T-cell (primary cell): ENCODE measurements at regions not wholly inside any gene's neighbourhood (a gene's known extent, or its start where the extent isn't known, plus 50 kb on each side); places are given as distances from the start of the nearest gene placed in this dataset.

Experiments used
- ATAC-seq, 4 experiments: fragments of 200-7000 bp in 3 of 4; fragments of 150-1000 bp in 1 of 4; cut with Tn5 transposase; replicated peaks in 1 of 4; 1 replicate in 3 of 4; 2 replicates in 1 of 4; pipeline ENCODE4 v1.10.0; 2021; ENCODE audit warnings: moderate library complexity in 3 of 4, mild to moderate bottlenecking in 2 of 4, moderate number of reproducible peaks in 1 of 4
- CTCF ChIA-PET, 2 donors: fragments of 300-600 bp; sonication (Branson Sonifier 250); formaldehyde crosslinking; loops; one replicate each; lab custom pipeline; 2022; ENCODE audit warnings: antibody characterized with exemption in 2 of 2; lab: Charles Lee
- POLR2A ChIA-PET, 2 donors: fragments of 300-600 bp; sonication (Branson Sonifier 250); formaldehyde crosslinking; loops; one replicate each; lab custom pipeline; 2022; ENCODE audit warnings: antibody characterized with exemption in 2 of 2; lab: Charles Lee
- DNase-seq, 35 experiments: peaks; one replicate each; pipeline versions ENCODE4 v3.0.0 to v3.0.0-alpha.2; 2013 to 2023
- H3K27ac ChIP-seq: one replicate; pipeline ENCODE4 v1.5.1; 2013; ENCODE audit warnings: low read length
- H3K27me3 ChIP-seq, 2 experiments: replicated peaks in 1 of 2; 1 replicate in 1 of 2; 2 replicates in 1 of 2; pipeline versions ENCODE4 v1.6.1 to v1.7.0; 2013; ENCODE audit warnings: low read length in 1 of 2, mixed read lengths in 1 of 2; ENCODE audit not compliant: control insufficient read depth in 2 of 2, insufficient read depth in 2 of 2; ENCODE audit errors: extremely low read depth in 1 of 2
- H3K36me3 ChIP-seq, 2 donors: 1 replicate in 1 of 2; 2 replicates in 1 of 2; pipeline versions ENCODE4 v1.6.1 to v1.7.0; 2013; ENCODE audit warnings: low read length in 1 of 2; ENCODE audit not compliant: control insufficient read depth in 2 of 2, insufficient read depth in 1 of 2; ENCODE audit errors: extremely low read depth in 1 of 2
- H3K4me1 ChIP-seq, 2 experiments: 1 replicate in 1 of 2; 2 replicates in 1 of 2; pipeline versions ENCODE4 v1.6.1 to v1.7.0; 2013; ENCODE audit warnings: low read length in 2 of 2, mixed read lengths in 1 of 2; ENCODE audit not compliant: insufficient read depth in 2 of 2, control insufficient read depth in 1 of 2; ENCODE audit errors: extremely low read depth in 1 of 2
- H3K4me3 ChIP-seq, 2 donors: 1 replicate in 1 of 2; 2 replicates in 1 of 2; pipeline versions ENCODE4 v1.5.1 to v1.7.0; 2013; ENCODE audit warnings: mild to moderate bottlenecking in 2 of 2, low read length in 1 of 2, moderate library complexity in 1 of 2; ENCODE audit not compliant: control insufficient read depth in 1 of 2; ENCODE audit errors: extremely low read depth in 1 of 2
- H3K9me3 ChIP-seq: 2 replicates; pipeline ENCODE4 v1.7.0; 2013
- H3K27ac Mint-ChIP-seq, 2 donors: one replicate each; pipeline ENCODE4 v1.8.0; 2020 to 2021; ENCODE audit warnings: mild to moderate bottlenecking in 2 of 2, mixed read lengths in 2 of 2
- H3K27me3 Mint-ChIP-seq, 2 donors: one replicate each; pipeline ENCODE4 v1.8.0; 2021 to 2022; ENCODE audit warnings: mixed read lengths in 2 of 2
- H3K36me3 Mint-ChIP-seq: one replicate; pipeline ENCODE4 v1.8.0; 2021; ENCODE audit warnings: mixed read lengths
- H3K4me1 Mint-ChIP-seq, 3 donors: one replicate each; pipeline ENCODE4 v1.8.0; 2020 to 2022; ENCODE audit warnings: mixed read lengths in 3 of 3, mild to moderate bottlenecking in 1 of 3
- H3K4me3 Mint-ChIP-seq, 3 donors: one replicate each; pipeline ENCODE4 v1.8.0; 2020 to 2022; ENCODE audit warnings: mild to moderate bottlenecking in 3 of 3, mixed read lengths in 3 of 3, moderate library complexity in 3 of 3
- H3K9me3 Mint-ChIP-seq, 3 donors: one replicate each; pipeline ENCODE4 v1.8.0; 2020 to 2022; ENCODE audit warnings: mixed read lengths in 3 of 3
- WGBS: methylation state at CpG from one replicate; pipeline ENCODE4 v1.1.5; 2013; ENCODE audit warnings: missing lambda C conversion rate; ENCODE audit not compliant: insufficient coverage; 5-methylcytosine and 5-hydroxymethylcytosine counted together

- POLR2A ChIA-PET: no interaction called here
- 80% methylated on average over 3 of the region's 3 CpGs for WGBS
- no peak overlapping the region for H3K27ac Mint-ChIP-seq
- Histone ChIP-seq H3K4me1 (no peaks in the 10 kb centered on the region), H3K27ac (no peak overlapping the region), H3K9me3 (no peaks in the 10 kb centered on the region), H3K4me3 (no peak overlapping the region), H3K36me3 (no peaks in the 10 kb centered on the region), H3K27me3 (peaks cover 0 to 6% of the 10 kb centered on the region in 2 experiments)
- CTCF ChIA-PET: interaction anchor here in 1 of 2 donors (0.7 kb wide), 1 partner anchor 656 kb away, joined by 3 read pairs; no protein-coding TSS in a partner anchor
- H3K27me3 Mint-ChIP-seq: peaks cover 14 to 18% of the 10 kb centered on the region in 2 donors
- DNase-seq (no peak), ATAC-seq (no peak)
- no peaks in the 10 kb centered on the region for H3K9me3 Mint-ChIP-seq
- H3K4me1 Mint-ChIP-seq: no peaks in the 10 kb centered on the region
- H3K36me3 Mint-ChIP-seq: no peaks in the 10 kb centered on the region
- no peak overlapping the region for H3K4me3 Mint-ChIP-seq
Measured at GRCh38 chr15:38876621-38877020, 312.0 kb upstream of the RASGRP1 start.

DNA sequence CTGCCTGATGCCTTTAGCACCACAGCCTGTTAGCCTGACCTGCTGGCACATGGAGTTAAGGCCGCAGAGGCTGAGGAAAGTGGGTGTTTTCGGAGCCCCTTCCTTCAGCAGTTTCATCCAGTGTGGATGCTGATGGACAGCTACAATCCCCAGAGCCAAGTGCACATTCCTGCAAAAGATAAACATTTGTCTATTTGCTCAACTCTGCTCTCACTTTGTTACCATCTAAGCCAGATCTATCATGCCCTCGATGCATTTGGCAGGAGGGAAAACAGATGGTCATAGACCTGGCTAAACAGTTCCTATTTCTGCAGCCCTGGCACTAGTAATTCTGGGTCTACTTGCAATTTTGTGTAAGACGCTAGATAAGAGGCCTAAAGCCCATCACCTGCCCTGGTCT, 312.9 kb upstream of the RASGRP1 start:
- no peaks in the 10 kb centered on the region for H3K9me3 Mint-ChIP-seq
- no peaks in the 10 kb centered on the region for H3K36me3 ChIP-seq
- 73% methylated on average over 1 of the region's 4 CpGs for WGBS
- ChIA-PET CTCF (no interaction called here), POLR2A (no interaction called here)
- no peaks in the 10 kb centered on the region for H3K36me3 Mint-ChIP-seq
- no peak overlapping the region for H3K4me3 ChIP-seq
- ATAC-seq: no peak
- H3K9me3 ChIP-seq: no peaks in the 10 kb centered on the region
- no peaks in the 10 kb centered on the region for H3K4me1 Mint-ChIP-seq
- H3K27ac ChIP-seq: no peak overlapping the region
- peaks cover 0 to 6% of the 10 kb centered on the region in 2 experiments for H3K27me3 ChIP-seq
- no peak overlapping the region for H3K27ac Mint-ChIP-seq
- no peak for DNase-seq
- peaks cover 10 to 17% of the 10 kb centered on the region in 2 donors for H3K27me3 Mint-ChIP-seq
- H3K4me1 ChIP-seq: no peaks in the 10 kb centered on the region
- H3K4me3 Mint-ChIP-seq: no peak overlapping the region

DNA sequence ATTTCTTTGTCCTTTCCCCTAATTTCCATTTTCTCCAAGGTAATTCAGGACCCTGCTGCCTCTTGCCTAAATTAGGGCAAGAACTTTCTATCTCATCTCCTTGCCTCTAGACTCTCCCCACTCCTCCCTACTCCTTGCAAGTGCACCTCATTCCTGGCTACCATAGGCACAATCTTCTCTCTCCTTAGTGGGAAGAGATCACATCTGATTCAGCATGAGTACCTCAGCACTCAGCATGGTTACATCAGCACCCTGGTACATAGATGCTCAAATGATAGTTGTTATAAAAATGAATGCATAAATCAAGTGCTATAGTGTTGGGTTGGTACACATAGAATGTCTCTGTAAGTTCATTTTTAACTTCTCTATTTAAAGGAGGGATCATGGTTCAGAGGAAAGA, 313.4 kb upstream of the RASGRP1 start:
- Mint-ChIP-seq H3K27ac (no peak overlapping the region), H3K9me3 (no peaks in the 10 kb centered on the region), H3K27me3 (peaks cover 6 to 12% of the 10 kb centered on the region in 2 donors), H3K4me3 (no peak overlapping the region), H3K36me3 (no peaks in the 10 kb centered on the region), H3K4me1 (no peaks in the 10 kb centered on the region)
- POLR2A ChIA-PET: no interaction called here
- Histone ChIP-seq H3K27me3 (peaks cover 0 to under 1% of the 10 kb centered on the region in 2 experiments), H3K27ac (no peak overlapping the region), H3K36me3 (no peaks in the 10 kb centered on the region), H3K4me1 (no peaks in the 10 kb centered on the region), H3K4me3 (no peak overlapping the region), H3K9me3 (no peaks in the 10 kb centered on the region)
- CTCF ChIA-PET: no interaction called here
- no peak for DNase-seq
- no peak for ATAC-seq

DNA sequence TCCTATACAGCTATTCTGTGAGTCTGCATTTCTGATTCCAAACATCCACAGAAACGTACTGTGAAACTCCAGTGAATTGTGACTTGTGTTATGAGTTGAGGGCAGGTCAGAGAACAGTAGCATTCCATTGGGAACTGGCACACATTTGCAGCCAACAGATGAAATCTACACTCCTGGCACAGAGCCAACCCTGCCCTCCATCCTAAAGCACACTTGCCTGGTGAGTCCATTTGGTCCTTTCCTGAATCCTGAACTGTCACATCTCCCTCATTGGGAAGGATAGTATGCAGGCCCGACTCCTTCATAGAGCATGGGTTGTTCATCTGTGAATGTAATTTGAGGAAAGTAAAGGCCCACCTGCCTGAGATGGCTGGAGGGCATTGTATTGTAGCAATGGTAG, 314.3 kb upstream of the RASGRP1 start:
- ATAC-seq: no peak
- Histone ChIP-seq H3K27me3 (no peaks in the 10 kb centered on the region), H3K4me1 (no peaks in the 10 kb centered on the region), H3K9me3 (no peaks in the 10 kb centered on the region), H3K36me3 (no peaks in the 10 kb centered on the region), H3K27ac (no peak overlapping the region), H3K4me3 (no peak overlapping the region)
- Mint-ChIP-seq H3K4me3 (no peak overlapping the region), H3K27me3 (peaks cover 3 to 9% of the 10 kb centered on the region in 2 donors), H3K4me1 (peaks cover 1 to 2% (median 2%) of the 10 kb centered on the region in 3 donors), H3K36me3 (no peaks in the 10 kb centered on the region), H3K27ac (no peak overlapping the region), H3K9me3 (no peaks in the 10 kb centered on the region)
- 83% methylated on average over 1 of the region's 2 CpGs for WGBS
- CTCF ChIA-PET: no interaction called here
- POLR2A ChIA-PET: no interaction called here
- DNase-seq: no peak

DNA sequence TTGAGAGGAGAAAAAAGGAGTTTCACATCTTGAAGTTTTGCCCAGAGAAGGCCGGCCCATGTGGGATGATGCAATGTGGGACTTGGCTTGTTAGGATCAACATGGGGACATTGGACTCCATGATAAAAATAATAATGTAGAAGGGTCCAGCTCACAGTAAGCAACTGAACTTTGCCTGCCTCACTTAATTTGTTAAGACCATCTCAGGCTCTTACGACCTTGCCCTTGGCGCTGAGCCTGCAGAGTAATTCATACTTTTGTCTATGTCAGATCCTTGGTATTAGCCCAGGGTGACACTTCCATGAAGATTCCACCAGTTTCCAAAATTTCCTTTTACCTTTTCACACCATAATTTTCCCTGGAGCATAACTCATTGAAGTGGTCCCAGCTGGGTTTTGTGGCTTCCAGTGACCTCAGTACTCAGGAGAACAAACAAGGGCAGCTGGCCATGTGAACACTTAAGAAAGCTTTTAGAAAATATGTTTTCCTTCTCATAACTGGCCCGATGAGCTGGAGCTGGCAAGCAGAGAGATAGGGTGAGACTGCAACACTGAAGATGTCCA, 315.4 kb upstream of the RASGRP1 start:
- Mint-ChIP-seq H3K27ac (no peak overlapping the region), H3K36me3 (no peaks in the 10 kb centered on the region), H3K4me1 (peaks cover 5 to 9% (median 9%) of the 10 kb centered on the region in 3 donors), H3K27me3 (peaks cover 3 to 6% of the 10 kb centered on the region in 2 donors), H3K4me3 (no peak overlapping the region), H3K9me3 (no peaks in the 10 kb centered on the region)
- DNase-seq (no peak), ATAC-seq (no peak)
- no peaks in the 10 kb centered on the region for H3K9me3 ChIP-seq
- H3K4me3 ChIP-seq: no peak overlapping the region
- no peaks in the 10 kb centered on the region for H3K4me1 ChIP-seq
- WGBS: 100% methylated on average over 2 of the region's 4 CpGs
- ChIA-PET CTCF (interaction anchor here in 1 of 2 donors (0.6 kb wide), 1 partner anchor 365 kb away, joined by 4 read pairs; no protein-coding TSS in a partner anchor), POLR2A (no interaction called here)
- no peak overlapping the region for H3K27ac ChIP-seq
- no peaks in the 10 kb centered on the region for H3K27me3 ChIP-seq
- H3K36me3 ChIP-seq: no peaks in the 10 kb centered on the region

- DNase-seq: no peak
- no peak overlapping the region for H3K4me3 ChIP-seq
- H3K27me3 Mint-ChIP-seq: peaks cover 0 to 9% of the 10 kb centered on the region in 2 donors
- no peaks in the 10 kb centered on the region for H3K9me3 Mint-ChIP-seq
- ChIA-PET POLR2A (no interaction called here), CTCF (no interaction called here)
- WGBS: 60% methylated on average over 1 of the region's 3 CpGs
- H3K27me3 ChIP-seq: no peaks in the 10 kb centered on the region
- no peaks in the 10 kb centered on the region for H3K4me1 ChIP-seq
- peaks cover 5 to 9% (median 9%) of the 10 kb centered on the region in 3 donors for H3K4me1 Mint-ChIP-seq
- no peak for ATAC-seq
- H3K36me3 ChIP-seq: no peaks in the 10 kb centered on the region
- H3K27ac ChIP-seq: no peak overlapping the region
- H3K4me3 Mint-ChIP-seq: no peak overlapping the region
- no peak overlapping the region for H3K27ac Mint-ChIP-seq
- no peaks in the 10 kb centered on the region for H3K9me3 ChIP-seq
- no peaks in the 10 kb centered on the region for H3K36me3 Mint-ChIP-seq
Measured at GRCh38 chr15:38882221-38882620, 317.6 kb upstream of the RASGRP1 start.
